ENCODE measurements at regions not wholly inside any gene's neighbourhood (a gene's known extent, or its start where the extent isn't known, plus 50 kb on each side); places are given as distances from the start of the nearest gene placed in this dataset.

GRCh38 chr4:27787195-27787594, 926.6 kb downstream of the STIM2 start:
- no peak for TF ChIP-seq CTCF (IDR thresholded peaks at IDR 0.05)
- no peak for TF ChIP-seq POLR2A (IDR thresholded peaks at IDR 0.05)

Measured in body of pancreas (tissue), 4 donors.